Fibroblast of lung (primary cell): ENCODE measurements at regions not wholly inside any gene's neighbourhood (a gene's known extent, or its start where the extent isn't known, plus 50 kb on each side); places are given as distances from the start of the nearest gene placed in this dataset.
A peak's percentile ranks its signal among the peaks of the same experiment; 100 is the strongest.

Experiments
- DNase-seq, 2 donors: peaks; one replicate each; pipeline versions ENCODE4 v3.0.0 to v3.0.0-alpha.2; 2010; ENCODE audit warnings: low read depth in 2 of 2
- H2AFZ ChIP-seq: 2 replicates; pipeline ENCODE4 v1.5.1; 2012; ENCODE audit warnings: low read length, control low read depth, inconsistent platforms
- H3K27ac ChIP-seq: 2 replicates; pipeline ENCODE4 v1.5.1; 2011; ENCODE audit warnings: low read length, control low read depth; ENCODE audit not compliant: insufficient read depth
- H3K27me3 ChIP-seq: 2 replicates; pipeline ENCODE4 v1.5.1; 2011; ENCODE audit warnings: mild to moderate bottlenecking, low read length; ENCODE audit not compliant: control insufficient read depth, insufficient read depth
- H3K36me3 ChIP-seq: 2 replicates; pipeline ENCODE4 v1.5.1; 2011; ENCODE audit warnings: low read length; ENCODE audit not compliant: control insufficient read depth, insufficient read depth
- H3K4me1 ChIP-seq: 2 replicates; pipeline ENCODE4 v1.5.1; 2011; ENCODE audit warnings: low read length; ENCODE audit not compliant: control insufficient read depth, insufficient read depth; ENCODE audit errors: extremely low read depth
- H3K4me2 ChIP-seq: 2 replicates; pipeline ENCODE4 v1.5.1; 2011; ENCODE audit warnings: low read length, control low read depth; ENCODE audit not compliant: insufficient read depth; ENCODE audit errors: extremely low read depth
- H3K4me3 ChIP-seq, 4 experiments: fragments of 200-600 bp in 1 of 4; sonication (generic) in 1 of 4; replicated peaks in 1 of 4; 2 replicates each; pipeline ENCODE4 v1.5.1; 2011 to 2016; ENCODE audit warnings: low read length in 4 of 4, low read depth in 3 of 4, mild to moderate bottlenecking in 3 of 4, control low read depth in 2 of 4, inconsistent platforms in 1 of 4, mixed read lengths in 1 of 4; ENCODE audit not compliant: insufficient read depth in 1 of 4; ENCODE audit errors: control extremely low read depth in 1 of 4
- H3K79me2 ChIP-seq: 2 replicates; pipeline ENCODE4 v1.5.1; 2012; ENCODE audit warnings: mild to moderate bottlenecking, low read length, inconsistent platforms; ENCODE audit not compliant: control insufficient read depth, insufficient read depth
- H3K9ac ChIP-seq: 2 replicates; pipeline ENCODE4 v1.5.1; 2011; ENCODE audit warnings: mild to moderate bottlenecking, low read length, control low read depth; ENCODE audit not compliant: insufficient read depth
- H3K9me3 ChIP-seq: 2 replicates; pipeline ENCODE4 v1.5.1; 2012; ENCODE audit warnings: low read depth, low read length; ENCODE audit not compliant: control insufficient read depth, insufficient read depth
- H4K20me1 ChIP-seq: 2 replicates; pipeline ENCODE4 v1.5.1; 2011; ENCODE audit warnings: low read length; ENCODE audit not compliant: control insufficient read depth, insufficient read depth; ENCODE audit errors: extremely low read depth
- CTCF ChIP-seq, 2 donors: IDR thresholded peaks in 1 of 2; conservative IDR thresholded peaks in 1 of 2; 1 replicate in 1 of 2; 2 replicates in 1 of 2; pipeline ENCODE4 v1.5.1; 2011 to 2012; ENCODE audit warnings: low read length in 2 of 2, control low read depth in 1 of 2, inconsistent platforms in 1 of 2, low read depth in 1 of 2, mild to moderate bottlenecking in 1 of 2
- EZH2 ChIP-seq: IDR thresholded peaks from 2 replicates; pipeline ENCODE4 v1.5.1; 2012; ENCODE audit warnings: low read length, control low read depth, mild to moderate bottlenecking; ENCODE audit errors: missing control alignments

GRCh38 chr6:121600389-121601168 is 165.1 kb downstream of the GJA1 start:
- Histone ChIP-seq H3K36me3 (no peaks in the 10 kb centered on the region), H2AFZ (no peak overlapping the region), H3K27ac (no peak overlapping the region), H3K9me3 (no peaks in the 10 kb centered on the region), H3K4me3 (no peak overlapping the region), H3K4me2 (no peak overlapping the region), H3K9ac (no peak overlapping the region), H3K27me3 (no peaks in the 10 kb centered on the region), H3K4me1 (no peaks in the 10 kb centered on the region), H3K79me2 (no peaks in the 10 kb centered on the region), H4K20me1 (no peaks in the 10 kb centered on the region)
- TF ChIP-seq CTCF (conservative IDR thresholded peaks at IDR 0.05 in 1 of 2, IDR thresholded peaks at IDR 0.05 in 1 of 2; ENCODE audit: low read depth in 1 of 2, low read length in 2 of 2) (no peak), EZH2 (no peak)
- peak in 1 of 2 donors; percentile 68 for DNase-seq

GRCh38 chr6:121603486-121603885 is 168.0 kb downstream of the GJA1 start:
- no peak overlapping the region for H3K9ac ChIP-seq
- no peak overlapping the region for H3K4me3 ChIP-seq
- no peaks in the 10 kb centered on the region for H3K9me3 ChIP-seq
- DNase-seq = no peak
- H3K27ac ChIP-seq = no peak overlapping the region
- no peak overlapping the region for H3K4me2 ChIP-seq
- no peak overlapping the region for H2AFZ ChIP-seq
- TF ChIP-seq CTCF (conservative IDR thresholded peaks at IDR 0.05 in 1 of 2, IDR thresholded peaks at IDR 0.05 in 1 of 2; ENCODE audit: low read depth in 1 of 2, low read length in 2 of 2) (no peak), EZH2 (no peak)
- no peaks in the 10 kb centered on the region for H3K36me3 ChIP-seq
- H3K4me1 ChIP-seq = no peaks in the 10 kb centered on the region
- H3K79me2 ChIP-seq = no peaks in the 10 kb centered on the region
- H4K20me1 ChIP-seq = no peaks in the 10 kb centered on the region
- no peaks in the 10 kb centered on the region for H3K27me3 ChIP-seq

GRCh38 chr6:121607721-121608120 is 172.3 kb downstream of the GJA1 start:
- no peaks in the 10 kb centered on the region for H3K9me3 ChIP-seq
- no peak overlapping the region for H3K9ac ChIP-seq
- H3K4me3 ChIP-seq = no peak overlapping the region
- TF ChIP-seq EZH2 = no peak
- TF ChIP-seq CTCF (conservative IDR thresholded peaks at IDR 0.05 in 1 of 2, IDR thresholded peaks at IDR 0.05 in 1 of 2; ENCODE audit: low read depth in 1 of 2, low read length in 2 of 2) = no peak
- no peaks in the 10 kb centered on the region for H3K79me2 ChIP-seq
- no peaks in the 10 kb centered on the region for H3K36me3 ChIP-seq
- no peak for DNase-seq
- no peak overlapping the region for H3K4me2 ChIP-seq
- H2AFZ ChIP-seq = no peak overlapping the region
- H3K27ac ChIP-seq = no peak overlapping the region
- no peaks in the 10 kb centered on the region for H3K4me1 ChIP-seq
- H4K20me1 ChIP-seq = no peaks in the 10 kb centered on the region
- H3K27me3 ChIP-seq = no peaks in the 10 kb centered on the region
